NCI-H2171 treated with DMSO at 0.1 percent for 48 hours (cell line): ENCODE measurements at regions not wholly inside any gene's neighbourhood (a gene's known extent, or its start where the extent isn't known, plus 50 kb on each side); places are given as distances from the start of the nearest gene placed in this dataset.

ENCODE experiments used
- DNase-seq: peaks from one replicate; lab custom pipeline; 2025; lab: John Stamatoyannopoulos, UW

- no peak for DNase-seq
Measured at GRCh38 chr7:47636433-47637175, 54.7 kb upstream of the TNS3 start.

DNA sequence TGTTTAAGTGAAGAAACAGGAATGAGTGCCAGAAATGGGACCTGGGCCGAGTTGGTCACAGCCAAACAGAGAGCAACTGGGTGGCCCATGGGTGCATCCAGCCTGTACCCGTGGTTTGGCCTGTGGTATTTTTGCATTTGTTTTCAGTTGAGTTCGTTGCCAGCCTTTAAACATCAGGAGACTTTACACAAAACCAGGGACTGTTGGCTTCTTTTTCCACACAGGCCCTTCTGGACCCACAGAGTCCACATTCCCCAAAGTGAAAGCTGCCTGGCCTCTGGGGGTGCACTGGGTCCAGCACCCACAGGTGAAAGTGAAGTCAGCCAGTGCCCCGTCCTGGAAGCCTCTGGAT lies 54.1 kb upstream of the TNS3 start:
- DNase-seq: no peak

DNA sequence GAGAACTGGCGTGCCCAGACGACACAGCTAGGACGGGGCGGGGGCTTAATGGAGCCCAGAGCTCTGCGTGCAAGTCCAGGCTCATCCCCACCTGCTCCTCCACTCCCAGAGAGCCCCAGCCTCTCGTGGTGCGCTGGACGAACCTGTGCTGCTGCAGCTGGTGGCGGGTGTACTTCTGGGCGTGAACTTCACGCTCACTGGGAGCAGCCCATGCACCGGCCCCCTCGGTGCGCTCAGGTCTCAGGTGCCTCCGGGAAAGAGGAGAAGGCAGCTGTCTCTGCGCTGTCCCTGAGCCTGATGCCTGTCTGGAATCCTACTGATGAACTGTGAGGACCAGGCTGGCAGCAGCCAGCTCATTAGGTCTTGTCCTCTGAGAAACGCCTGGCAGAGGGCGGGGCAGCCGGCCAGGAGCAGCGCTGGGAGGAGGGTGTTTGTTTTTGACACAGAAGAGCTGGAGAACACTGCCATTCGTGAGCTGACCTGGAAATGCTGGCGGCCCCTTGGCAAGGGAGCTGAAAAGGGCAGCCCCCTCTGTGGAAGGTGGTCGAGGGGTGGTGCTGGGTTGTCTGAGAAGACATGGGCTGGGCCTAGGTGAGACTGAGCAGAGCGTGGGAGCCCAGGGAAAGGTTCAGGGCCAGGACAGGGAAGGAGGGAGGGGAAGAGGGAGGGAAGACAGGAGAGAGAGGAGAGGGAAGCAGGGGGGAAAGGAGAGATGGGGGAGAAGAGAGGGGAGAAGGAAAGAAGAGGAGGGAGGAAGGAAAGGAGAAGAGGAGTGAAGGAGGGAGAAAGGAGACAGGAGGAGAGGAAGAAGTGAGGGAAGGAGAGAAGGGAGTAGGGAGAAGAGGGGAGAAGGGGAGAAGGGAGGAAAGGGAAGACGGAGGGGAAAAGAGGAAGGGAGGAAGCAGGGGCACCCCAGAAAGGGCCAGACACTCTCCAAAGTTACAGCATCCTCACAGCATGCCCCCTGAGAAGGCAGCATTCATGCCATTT lies 53.5 kb upstream of the TNS3 start:
- peak; percentile 97 for DNase-seq

DNA sequence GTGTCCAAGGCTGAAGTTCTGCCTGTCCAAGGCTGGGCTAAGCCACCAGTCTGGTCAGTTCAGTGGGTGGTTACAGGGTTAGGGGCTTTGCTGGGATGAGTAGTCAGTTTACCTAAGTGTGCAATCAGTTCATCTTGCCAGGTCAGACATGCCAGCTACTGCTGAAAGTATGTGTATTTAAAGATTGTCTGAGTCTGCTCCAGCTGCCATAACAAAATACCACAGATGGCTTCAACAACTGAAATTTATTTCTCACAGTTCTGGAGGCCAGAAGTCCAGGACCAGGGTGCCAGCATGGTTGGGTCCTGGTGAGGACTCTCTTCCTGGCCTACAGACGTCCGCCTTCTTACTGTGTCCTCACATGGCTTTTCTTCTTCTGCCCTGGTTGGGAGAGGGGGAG lies 52.4 kb upstream of the TNS3 start:
- DNase-seq: peak; percentile 49

GRCh38 chr7:47633134-47633533 lies 51.2 kb upstream of the TNS3 start:
- DNase-seq: no peak
